Kidney (tissue), 13 donors: ENCODE measurements at regions not wholly inside any gene's neighbourhood (a gene's known extent, or its start where the extent isn't known, plus 50 kb on each side); places are given as distances from the start of the nearest gene placed in this dataset.
A peak's percentile ranks its signal among the peaks of the same experiment; 100 is the strongest.

Experiments
- DNase-seq, 5 donors: peaks; one replicate each; pipeline ENCODE4 v3.0.0-alpha.2; 2013 to 2020
- FAIRE-seq: peaks from 2 replicates; lab custom pipeline; 2012; peaks lifted over from hg19 to GRCh38; lab: Jason Lieb, UNC
- H3K27ac ChIP-seq, 2 donors: one replicate each; pipeline ENCODE4 v1.7.0; 2013; ENCODE audit warnings: low read depth in 2 of 2, low read length in 2 of 2, inconsistent platforms in 1 of 2
- H3K27me3 ChIP-seq: one replicate; pipeline ENCODE4 v1.7.1; 2013; ENCODE audit warnings: low read length, inconsistent platforms; ENCODE audit not compliant: control insufficient read depth, insufficient read depth
- H3K36me3 ChIP-seq, 3 donors: one replicate each; pipeline versions ENCODE4 v1.7.0 to v1.7.1; 2013; ENCODE audit warnings: low read length in 3 of 3, control low read depth in 1 of 3, inconsistent platforms in 1 of 3; ENCODE audit not compliant: insufficient read depth in 3 of 3, control insufficient read depth in 2 of 3
- H3K4me1 ChIP-seq, 3 donors: one replicate each; pipeline versions ENCODE4 v1.7.0 to v1.7.1; 2013; ENCODE audit warnings: low read length in 3 of 3, inconsistent platforms in 1 of 3, low read depth in 1 of 3; ENCODE audit not compliant: control insufficient read depth in 2 of 3, insufficient read depth in 2 of 3
- H3K4me3 ChIP-seq, 3 donors: one replicate each; pipeline versions ENCODE4 v1.7.0 to v1.8.1; 2013; ENCODE audit warnings: low read length in 3 of 3, control low read depth in 1 of 3, inconsistent platforms in 1 of 3
- H3K9ac ChIP-seq, 3 donors: one replicate each; pipeline versions ENCODE4 v1.7.0 to v1.7.1; 2013; ENCODE audit warnings: low read length in 3 of 3, control low read depth in 1 of 3, inconsistent platforms in 1 of 3
- H3K9me3 ChIP-seq, 3 donors: one replicate each; pipeline versions ENCODE4 v1.7.0 to v1.7.1; 2013; ENCODE audit warnings: low read length in 3 of 3, control low read depth in 1 of 3, inconsistent platforms in 1 of 3; ENCODE audit not compliant: control insufficient read depth in 2 of 3, insufficient read depth in 1 of 3
- CTCF ChIP-seq: IDR thresholded peaks from 3 replicates; pipeline ENCODE4 v1.5.1; 2012; ENCODE audit warnings: mild to moderate bottlenecking, moderate library complexity, borderline replicate concordance; ENCODE audit not compliant: insufficient read depth; ENCODE audit errors: extremely low read depth
- intact Hi-C: fragments of 100-400 bp; cut with DNase I; formaldehyde crosslinking; loops from one replicate; pipeline ENCODE4 v1.11.1; 2022
- donor health status: control.
- donor health status: control.
- donor health status: control.
- donor health status: control.
- donor health status: control.
- donor health status: DM: yes; HTN: yes; CAD: no.
- donor health status: Normal renal cell carcinoma (clear cell type).

GRCh38 chr15:95182091-95182490, 950.7 kb downstream of the MCTP2 start:
- H3K9me3 ChIP-seq, result no peaks in the 10 kb centered on the region
- TF ChIP-seq CTCF, result no peak
- H3K36me3 ChIP-seq, result no peaks in the 10 kb centered on the region
- no peak for FAIRE-seq
- intact Hi-C loops, result no loop called here
- no peak overlapping the region for H3K27ac ChIP-seq
- H3K4me1 ChIP-seq, result no peaks in the 10 kb centered on the region
- H3K4me3 ChIP-seq, result no peak overlapping the region
- no peak for DNase-seq
- no peak overlapping the region for H3K9ac ChIP-seq
- no peaks in the 10 kb centered on the region for H3K27me3 ChIP-seq

- H3K4me3 ChIP-seq, result no peak overlapping the region
- H3K4me1 ChIP-seq, result peaks cover 0 to 7% (median 0%) of the 10 kb centered on the region in 3 donors
- H3K27me3 ChIP-seq, result no peaks in the 10 kb centered on the region
- TF ChIP-seq CTCF, result no peak
- DNase-seq (no peak), FAIRE-seq (no peak)
- no peaks in the 10 kb centered on the region for H3K36me3 ChIP-seq
- intact Hi-C loops, result no loop called here
- no peak overlapping the region for H3K9ac ChIP-seq
- H3K27ac ChIP-seq, result no peak overlapping the region
- H3K9me3 ChIP-seq, result no peaks in the 10 kb centered on the region
Measured at GRCh38 chr15:95192923-95193322, 961.6 kb downstream of the MCTP2 start.

- H3K4me3 ChIP-seq, result no peak overlapping the region
- peaks cover 0 to 7% (median 0%) of the 10 kb centered on the region in 3 donors for H3K4me1 ChIP-seq
- H3K36me3 ChIP-seq, result no peaks in the 10 kb centered on the region
- TF ChIP-seq CTCF, result no peak
- no peak overlapping the region for H3K9ac ChIP-seq
- intact Hi-C loops, result no loop called here
- H3K27ac ChIP-seq, result no peak overlapping the region
- no peaks in the 10 kb centered on the region for H3K9me3 ChIP-seq
- no peaks in the 10 kb centered on the region for H3K27me3 ChIP-seq
- DNase-seq (peak in 3 of 5 donors; percentile 38 to 61 (median 58)), FAIRE-seq (no peak)
Measured at GRCh38 chr15:95194746-95195145, 963.4 kb downstream of the MCTP2 start.
